Gastroesophageal sphincter (tissue), 4 donors: ENCODE measurements at regions not wholly inside any gene's neighbourhood (a gene's known extent, or its start where the extent isn't known, plus 50 kb on each side); places are given as distances from the start of the nearest gene placed in this dataset.
"Not testable (repeated sequence)": the region's sequence is repeated elsewhere in the genome, so short reads cannot be mapped to it uniquely, and the experiment has no call there.

ENCODE experiments used
- ATAC-seq: fragments of 150-250 bp; one replicate; pipeline ENCODE4 v1.9.1; 2016; ENCODE audit warnings: mild to moderate bottlenecking, moderate library complexity
- H3K27ac ChIP-seq, 4 donors: fragments of 200-600 bp; sonication (generic) in 3 of 4; 1 replicate in 3 of 4; 2 replicates in 1 of 4; pipeline ENCODE4 v1.5.1; 2016 to 2019
- H3K27me3 ChIP-seq: fragments of 200-600 bp; sonication (generic); one replicate; pipeline ENCODE4 v1.5.1; 2019
- H3K36me3 ChIP-seq, 2 donors: fragments of 200-600 bp; sonication (generic); one replicate each; pipeline ENCODE4 v1.5.1; 2019; ENCODE audit warnings: control low read depth in 1 of 2
- H3K4me1 ChIP-seq, 3 donors: fragments of 200-600 bp; sonication (generic); 1 replicate in 2 of 3; 2 replicates in 1 of 3; pipeline ENCODE4 v1.5.1; 2016 to 2019; ENCODE audit warnings: control low read depth in 2 of 3
- H3K4me3 ChIP-seq, 2 donors: fragments of 200-600 bp; sonication (generic); one replicate each; pipeline ENCODE4 v1.5.1; 2019; ENCODE audit warnings: mild to moderate bottlenecking in 1 of 2, moderate library complexity in 1 of 2
- H3K9me3 ChIP-seq, 3 donors: fragments of 200-600 bp; sonication (generic); one replicate each; pipeline ENCODE4 v1.5.1; 2017 to 2019; ENCODE audit warnings: control low read depth in 2 of 3
- EP300 ChIP-seq: sonication (generic); formaldehyde crosslinking; IDR thresholded peaks from one replicate; pipeline ENCODE4 v1.6.1; 2017; ENCODE audit warnings: antibody characterized with exemption, mild to moderate bottlenecking
- POLR2A ChIP-seq, 2 donors: fragments of 450-650 bp; IDR thresholded peaks; one replicate each; pipeline ENCODE4 v1.6.1; 2017; ENCODE audit warnings: antibody characterized with exemption in 2 of 2, mild to moderate bottlenecking in 2 of 2, moderate library complexity in 1 of 2
- POLR2AphosphoS5 ChIP-seq: sonication (generic); formaldehyde crosslinking; IDR thresholded peaks from one replicate; pipeline ENCODE4 v1.6.1; 2017; ENCODE audit warnings: antibody characterized with exemption
- WGBS, 2 donors: methylation state at CpG; one replicate each; pipeline ENCODE4 v1.1.5; 2018; ENCODE audit warnings: low coverage in 1 of 2; 5-methylcytosine and 5-hydroxymethylcytosine counted together
- TF ChIP-seq, protein P1 (sequence below), 4 experiments: fragments of 200-600 bp in 2 of 4; fragments of 450-650 bp in 2 of 4; sonication (generic) in 1 of 4; IDR thresholded peaks; one replicate each; pipeline ENCODE4 v1.5.1; 2017 to 2019; ENCODE audit warnings: antibody characterized with exemption in 4 of 4, mild to moderate bottlenecking in 2 of 4, moderate library complexity in 2 of 4

DNA sequence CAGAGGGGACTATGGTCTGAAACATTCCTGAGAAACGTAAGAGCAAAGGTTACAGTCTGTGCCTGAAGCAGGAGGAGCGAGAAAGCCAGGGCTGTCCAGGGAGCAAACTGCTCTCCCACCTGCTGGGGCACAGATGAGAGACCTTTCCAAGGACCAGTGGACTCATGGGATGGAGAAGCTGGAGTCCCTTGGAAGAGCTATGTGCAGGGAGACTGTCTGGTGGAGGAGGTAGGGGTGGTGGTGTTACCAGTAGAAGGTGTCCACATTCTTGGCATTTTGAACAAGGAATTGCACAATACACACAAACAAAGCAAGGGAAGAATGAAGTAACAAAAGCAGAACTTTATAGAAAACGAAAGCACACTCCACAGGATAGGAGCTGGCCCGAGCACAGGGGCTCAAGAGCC, 97.9 kb upstream of the CYRIA start:
- Histone ChIP-seq H3K4me1 (no peaks in the 10 kb centered on the region), H3K9me3 (peaks cover 0 to 4% (median 0%) of the 10 kb centered on the region in 3 donors), H3K4me3 (no peak overlapping the region), H3K27ac (no peak overlapping the region), H3K36me3 (no peaks in the 10 kb centered on the region), H3K27me3 (no peaks in the 10 kb centered on the region)
- ATAC-seq = no peak
- TF ChIP-seq EP300 (no peak), POLR2A (IDR thresholded peaks at IDR 0.05) (no peak), POLR2AphosphoS5 (no peak)
- TF ChIP-seq, protein P1, sequence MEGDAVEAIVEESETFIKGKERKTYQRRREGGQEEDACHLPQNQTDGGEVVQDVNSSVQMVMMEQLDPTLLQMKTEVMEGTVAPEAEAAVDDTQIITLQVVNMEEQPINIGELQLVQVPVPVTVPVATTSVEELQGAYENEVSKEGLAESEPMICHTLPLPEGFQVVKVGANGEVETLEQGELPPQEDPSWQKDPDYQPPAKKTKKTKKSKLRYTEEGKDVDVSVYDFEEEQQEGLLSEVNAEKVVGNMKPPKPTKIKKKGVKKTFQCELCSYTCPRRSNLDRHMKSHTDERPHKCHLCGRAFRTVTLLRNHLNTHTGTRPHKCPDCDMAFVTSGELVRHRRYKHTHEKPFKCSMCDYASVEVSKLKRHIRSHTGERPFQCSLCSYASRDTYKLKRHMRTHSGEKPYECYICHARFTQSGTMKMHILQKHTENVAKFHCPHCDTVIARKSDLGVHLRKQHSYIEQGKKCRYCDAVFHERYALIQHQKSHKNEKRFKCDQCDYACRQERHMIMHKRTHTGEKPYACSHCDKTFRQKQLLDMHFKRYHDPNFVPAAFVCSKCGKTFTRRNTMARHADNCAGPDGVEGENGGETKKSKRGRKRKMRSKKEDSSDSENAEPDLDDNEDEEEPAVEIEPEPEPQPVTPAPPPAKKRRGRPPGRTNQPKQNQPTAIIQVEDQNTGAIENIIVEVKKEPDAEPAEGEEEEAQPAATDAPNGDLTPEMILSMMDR (IDR thresholded peaks at IDR 0.05) = no peak
- 56 to 62% methylated on average over 2 of the region's 4 CpGs for WGBS, 2 donors

DNA sequence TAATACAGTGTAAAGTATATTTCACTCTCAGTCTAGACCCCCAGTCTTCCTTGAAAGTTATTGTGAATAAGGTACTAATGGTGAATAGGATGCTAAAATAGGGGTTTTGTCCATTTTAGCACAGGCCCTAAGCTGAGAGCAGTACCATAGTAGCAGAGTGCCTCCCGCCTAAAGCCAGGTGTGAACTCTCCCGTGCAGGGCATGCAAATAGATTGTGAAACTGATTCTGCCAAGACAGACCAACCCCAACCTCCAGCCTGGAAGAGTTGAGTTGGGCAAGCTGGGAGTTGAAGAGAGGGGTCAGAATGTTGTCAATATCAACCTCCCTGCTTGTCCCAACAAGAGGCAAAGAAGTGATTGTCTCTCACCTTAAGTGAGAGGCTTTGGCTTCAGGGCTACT, 97.4 kb upstream of the CYRIA start:
- no peaks in the 10 kb centered on the region for H3K36me3 ChIP-seq
- H3K4me3 ChIP-seq = no peak overlapping the region
- WGBS, 2 donors = 67% methylated on average over 2 of the region's 2 CpGs; no CpG with 5 or more reads in 1 of the 2 donors
- peaks cover 0 to 4% (median 0%) of the 10 kb centered on the region in 3 donors for H3K9me3 ChIP-seq
- no peak overlapping the region for H3K27ac ChIP-seq
- no peaks in the 10 kb centered on the region for H3K27me3 ChIP-seq
- H3K4me1 ChIP-seq = no peaks in the 10 kb centered on the region
- TF ChIP-seq POLR2A (IDR thresholded peaks at IDR 0.05) (no peak), EP300 (no peak), POLR2AphosphoS5 (no peak)
- TF ChIP-seq, protein P1 (IDR thresholded peaks at IDR 0.05) = no peak
- no peak for ATAC-seq

DNA sequence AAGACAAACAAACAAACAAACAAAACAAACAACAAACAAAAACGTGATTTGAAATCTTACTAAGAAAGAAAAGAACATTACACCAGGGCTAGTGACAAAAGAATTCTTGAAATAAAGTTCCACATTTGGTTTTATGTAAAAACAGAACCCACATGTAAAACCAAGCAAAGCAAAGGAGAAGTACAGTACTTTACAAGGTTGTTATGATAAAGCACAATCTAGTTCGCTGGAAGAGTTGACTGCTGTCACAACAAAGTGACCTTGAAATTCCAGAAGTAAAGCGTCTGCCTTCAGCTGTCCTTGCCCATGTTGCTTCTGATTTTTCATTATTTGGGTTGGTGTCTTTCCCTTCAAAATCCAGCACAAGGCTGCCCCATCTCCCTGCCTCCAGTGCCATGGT, 94.8 kb upstream of the CYRIA start:
- Histone ChIP-seq H3K27ac (no peak overlapping the region), H3K27me3 (no peaks in the 10 kb centered on the region), H3K9me3 (no peaks in the 10 kb centered on the region), H3K4me3 (no peak overlapping the region), H3K36me3 (no peaks in the 10 kb centered on the region), H3K4me1 (peaks cover 0 to 16% (median 6%) of the 10 kb centered on the region in 3 donors)
- no peak for ATAC-seq
- TF ChIP-seq, protein P1 (IDR thresholded peaks at IDR 0.05) = no peak
- no peak for TF ChIP-seq POLR2AphosphoS5
- TF ChIP-seq POLR2A (IDR thresholded peaks at IDR 0.05) = no peak
- no peak for TF ChIP-seq EP300
- 38 to 55% methylated on average over 2 to 3 of the region's 3 CpGs for WGBS, 2 donors

DNA sequence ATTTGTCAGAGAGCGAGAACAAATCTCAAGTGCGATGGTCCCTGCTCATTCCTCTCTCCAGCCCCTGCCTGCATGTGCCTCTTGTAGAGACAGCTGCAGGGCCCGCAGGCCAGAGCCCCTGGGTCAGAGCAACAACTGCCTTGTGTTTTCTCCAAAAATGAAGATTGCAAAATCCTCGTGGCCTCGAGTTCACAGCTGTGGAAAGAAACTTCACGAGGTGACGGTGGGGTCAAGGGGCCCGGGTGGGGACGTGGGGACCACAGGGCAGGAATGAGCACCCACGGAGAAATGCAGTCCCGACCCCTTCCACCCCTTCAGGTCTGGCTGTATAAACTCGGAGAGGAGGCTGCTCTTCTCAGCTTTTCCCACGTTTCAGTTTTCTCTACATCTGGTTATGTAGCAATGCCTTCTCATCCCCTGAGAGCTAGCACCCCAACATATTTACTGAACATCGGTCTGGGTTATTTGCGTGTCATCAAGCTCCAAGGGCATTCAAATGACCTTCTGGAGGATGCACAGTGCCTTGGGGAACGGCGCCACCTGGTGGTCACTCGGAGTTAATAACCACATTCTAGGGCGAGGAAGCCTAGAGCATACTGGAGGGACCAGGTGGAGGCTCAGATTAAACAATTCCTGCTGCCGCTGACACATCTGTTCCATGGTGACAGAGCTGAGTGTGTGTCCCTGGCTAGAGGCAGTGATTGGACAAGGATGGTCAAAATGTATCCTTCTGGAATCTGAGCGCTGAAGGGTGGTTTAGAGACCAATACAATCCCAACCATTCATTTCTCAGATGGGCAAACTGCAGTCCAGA, 91.4 kb upstream of the CYRIA start:
- H3K4me3 ChIP-seq = no peak overlapping the region
- H3K9me3 ChIP-seq = no peaks in the 10 kb centered on the region
- peaks cover 0 to 16% (median 6%) of the 10 kb centered on the region in 3 donors for H3K4me1 ChIP-seq
- no peaks in the 10 kb centered on the region for H3K27me3 ChIP-seq
- TF ChIP-seq POLR2AphosphoS5 = no peak
- TF ChIP-seq, protein P1 (IDR thresholded peaks at IDR 0.05) = peak; percentile 87 to 94 (median 92)
- peak; percentile 82 for ATAC-seq
- H3K36me3 ChIP-seq = no peaks in the 10 kb centered on the region
- H3K27ac ChIP-seq = peak overlapping the region in 2 of 4 donors; percentile 24 to 29
- 27 to 47% methylated on average over 13 to 15 of the region's 21 CpGs for WGBS, 2 donors

DNA sequence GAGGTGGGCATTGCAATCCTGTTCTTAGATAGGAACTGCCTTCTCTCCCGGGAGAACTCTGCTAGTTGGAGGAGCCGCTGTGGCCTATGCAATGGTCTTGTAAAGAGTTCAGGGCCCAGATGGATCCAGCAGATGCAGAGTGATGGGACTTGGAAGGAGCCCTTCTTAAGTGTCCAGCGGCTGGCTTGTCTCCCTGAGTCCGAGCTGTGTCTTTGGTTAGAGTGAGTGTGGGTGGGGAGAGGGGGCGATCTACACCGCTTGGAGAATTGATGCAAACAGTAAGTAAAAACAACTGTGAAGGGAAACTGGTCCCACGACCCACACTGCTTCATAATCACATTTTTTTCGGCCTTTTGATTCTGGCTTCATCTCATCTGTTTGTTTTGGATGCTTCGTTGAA, 89.8 kb upstream of the CYRIA start:
- Histone ChIP-seq H3K36me3 (no peaks in the 10 kb centered on the region), H3K4me1 (peaks cover 0 to 16% (median 6%) of the 10 kb centered on the region in 3 donors), H3K9me3 (no peaks in the 10 kb centered on the region), H3K27ac (no peak overlapping the region), H3K4me3 (no peak overlapping the region), H3K27me3 (no peaks in the 10 kb centered on the region)
- ATAC-seq = peak; percentile 31
- WGBS, 2 donors = 63 to 85% methylated on average over 2 to 5 of the region's 9 CpGs
- TF ChIP-seq POLR2AphosphoS5 (no peak), EP300 (no peak), POLR2A (IDR thresholded peaks at IDR 0.05) (no peak)
- TF ChIP-seq, protein P1 (IDR thresholded peaks at IDR 0.05) = no peak

DNA sequence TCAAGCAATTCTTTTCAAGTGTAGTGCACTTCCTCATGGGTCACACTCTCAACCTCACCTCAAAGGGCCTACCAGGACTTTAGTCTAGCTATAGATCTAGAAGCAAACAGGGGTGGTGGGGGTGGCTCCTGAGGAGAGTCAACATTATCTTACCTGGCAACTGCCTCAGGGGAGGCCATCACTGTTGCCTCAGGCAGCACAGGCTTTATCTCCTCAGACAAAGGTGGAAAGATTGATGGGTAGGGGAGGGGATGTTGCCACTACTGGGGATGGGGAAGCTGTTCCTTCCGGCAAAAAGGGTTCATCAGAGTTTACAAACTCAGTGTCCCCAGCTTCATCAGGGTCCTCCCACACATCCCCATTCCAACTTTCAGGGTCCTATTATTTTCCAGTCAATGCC, 87.4 kb upstream of the CYRIA start:
- not testable (repeated sequence) for ATAC-seq

DNA sequence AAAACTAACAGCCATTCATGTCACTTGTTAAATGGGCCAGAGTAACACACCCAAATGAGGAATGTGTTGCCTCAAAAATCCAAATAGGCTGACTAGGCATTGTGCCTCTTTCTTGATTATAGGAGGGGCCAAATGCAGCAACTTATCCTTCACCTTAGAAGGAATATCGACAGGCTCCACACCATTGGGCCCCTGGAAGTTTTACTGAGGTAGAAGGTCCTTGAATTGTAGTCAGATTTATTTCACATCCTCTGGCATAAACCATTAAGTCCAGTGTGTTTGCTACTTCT, 85.2 kb upstream of the CYRIA start:
- 100% methylated on average over 1 of the region's 1 CpG; no CpG with 5 or more reads in 1 of the 2 donors for WGBS, 2 donors
- ATAC-seq, H3K27ac ChIP-seq: not testable (repeated sequence)

More for the DNA sequence above, 87.4 kb upstream of the CYRIA start:
- H3K4me1 ChIP-seq = peaks cover 0 to 16% (median 6%) of the 10 kb centered on the region in 3 donors
- not testable (repeated sequence) for H3K4me3 ChIP-seq, H3K36me3 ChIP-seq, H3K27ac ChIP-seq, H3K9me3 ChIP-seq, H3K27me3 ChIP-seq
- 29 to 89% methylated on average over 1 of the region's 1 CpG for WGBS, 2 donors

More for the DNA sequence above, 85.2 kb upstream of the CYRIA start:
- H3K9me3 ChIP-seq, H3K27me3 ChIP-seq, H3K4me3 ChIP-seq, H3K36me3 ChIP-seq, H3K4me1 ChIP-seq: not testable (repeated sequence)
